Endothelial cell (in vitro differentiated cells): ENCODE measurements at regions not wholly inside any gene's neighbourhood (a gene's known extent, or its start where the extent isn't known, plus 50 kb on each side); places are given as distances from the start of the nearest gene placed in this dataset.

Experiments
- DNase-seq: peaks from one replicate; pipeline ENCODE4 v3.0.0; 2021; ENCODE audit warnings: low spot score
- H3K27ac Mint-ChIP-seq: one replicate; pipeline ENCODE4 v1.8.0; 2021; ENCODE audit warnings: mixed read lengths, inconsistent platforms; ENCODE audit not compliant: unreplicated experiment
- H3K27me3 Mint-ChIP-seq: one replicate; pipeline ENCODE4 v1.8.0; 2021; ENCODE audit warnings: mild to moderate bottlenecking, moderate library complexity, mixed read lengths, inconsistent platforms; ENCODE audit not compliant: unreplicated experiment
- H3K36me3 Mint-ChIP-seq: one replicate; pipeline ENCODE4 v1.8.0; 2021; ENCODE audit warnings: mild to moderate bottlenecking, low read depth, mixed read lengths, inconsistent platforms; ENCODE audit not compliant: unreplicated experiment
- H3K4me1 Mint-ChIP-seq: one replicate; pipeline ENCODE4 v1.8.0; 2021; ENCODE audit warnings: mild to moderate bottlenecking, mixed read lengths, inconsistent platforms; ENCODE audit not compliant: unreplicated experiment
- H3K4me3 Mint-ChIP-seq: one replicate; pipeline ENCODE4 v1.8.0; 2021; ENCODE audit warnings: mild to moderate bottlenecking, mixed read lengths, inconsistent platforms; ENCODE audit not compliant: unreplicated experiment
- H3K9me3 Mint-ChIP-seq: one replicate; pipeline ENCODE4 v1.8.0; 2021; ENCODE audit warnings: mixed read lengths, inconsistent platforms; ENCODE audit not compliant: unreplicated experiment
- TF ChIP-seq, protein P1 (sequence below): fragments of 200-600 bp; sonication (generic); IDR thresholded peaks from one replicate; pipeline ENCODE4 v1.5.0; 2021; ENCODE audit warnings: antibody characterized with exemption; ENCODE audit not compliant: unreplicated experiment

GRCh38 chr13:80751854-80752253 is 410.9 kb upstream of the SPRY2 start:
- Mint-ChIP-seq H3K9me3 (no peaks in the 10 kb centered on the region), H3K4me3 (no peak overlapping the region), H3K36me3 (no peaks in the 10 kb centered on the region), H3K4me1 (peaks cover 12% of the 10 kb centered on the region), H3K27ac (peak overlapping the region; percentile 4), H3K27me3 (no peaks in the 10 kb centered on the region)
- DNase-seq = no peak
- TF ChIP-seq, protein P1, sequence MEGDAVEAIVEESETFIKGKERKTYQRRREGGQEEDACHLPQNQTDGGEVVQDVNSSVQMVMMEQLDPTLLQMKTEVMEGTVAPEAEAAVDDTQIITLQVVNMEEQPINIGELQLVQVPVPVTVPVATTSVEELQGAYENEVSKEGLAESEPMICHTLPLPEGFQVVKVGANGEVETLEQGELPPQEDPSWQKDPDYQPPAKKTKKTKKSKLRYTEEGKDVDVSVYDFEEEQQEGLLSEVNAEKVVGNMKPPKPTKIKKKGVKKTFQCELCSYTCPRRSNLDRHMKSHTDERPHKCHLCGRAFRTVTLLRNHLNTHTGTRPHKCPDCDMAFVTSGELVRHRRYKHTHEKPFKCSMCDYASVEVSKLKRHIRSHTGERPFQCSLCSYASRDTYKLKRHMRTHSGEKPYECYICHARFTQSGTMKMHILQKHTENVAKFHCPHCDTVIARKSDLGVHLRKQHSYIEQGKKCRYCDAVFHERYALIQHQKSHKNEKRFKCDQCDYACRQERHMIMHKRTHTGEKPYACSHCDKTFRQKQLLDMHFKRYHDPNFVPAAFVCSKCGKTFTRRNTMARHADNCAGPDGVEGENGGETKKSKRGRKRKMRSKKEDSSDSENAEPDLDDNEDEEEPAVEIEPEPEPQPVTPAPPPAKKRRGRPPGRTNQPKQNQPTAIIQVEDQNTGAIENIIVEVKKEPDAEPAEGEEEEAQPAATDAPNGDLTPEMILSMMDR = no peak

DNA sequence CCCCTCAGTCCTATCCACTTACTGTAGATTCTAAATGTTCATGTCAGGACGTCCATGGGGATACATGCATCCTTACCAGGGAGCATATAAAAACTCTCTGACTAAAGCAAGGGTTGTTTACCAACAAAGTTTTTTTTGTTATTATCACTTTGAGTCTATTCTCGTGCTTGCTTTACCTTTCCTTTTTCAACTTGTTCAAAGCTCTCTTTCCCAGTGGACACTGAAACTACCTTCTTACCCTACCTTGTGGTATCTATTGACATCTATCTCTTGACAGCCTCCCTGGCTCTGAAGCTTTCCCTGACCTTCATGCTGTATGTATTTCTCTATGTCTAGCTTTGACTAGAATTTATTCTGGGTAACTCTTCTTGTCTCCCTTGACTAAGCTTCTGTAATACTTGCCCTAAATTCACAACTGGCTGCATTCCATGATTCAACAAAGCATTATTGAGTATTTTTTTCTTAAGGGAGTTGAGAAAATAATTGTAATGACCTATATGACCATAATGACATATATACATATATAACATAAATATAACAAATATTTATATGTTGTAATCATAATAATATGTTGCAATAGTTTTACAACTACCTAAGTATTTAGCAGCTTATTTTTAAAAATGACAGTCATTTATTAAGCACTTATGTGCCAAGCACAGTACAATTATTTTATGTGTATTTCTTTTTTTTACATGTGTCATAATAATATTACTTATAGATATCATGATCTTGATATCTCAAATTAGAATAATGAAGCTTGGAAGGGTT is 403.4 kb upstream of the SPRY2 start:
- TF ChIP-seq, protein P1 = no peak
- Mint-ChIP-seq H3K4me1 (no peaks in the 10 kb centered on the region), H3K36me3 (no peaks in the 10 kb centered on the region), H3K27ac (no peak overlapping the region), H3K4me3 (no peak overlapping the region), H3K9me3 (no peaks in the 10 kb centered on the region), H3K27me3 (no peaks in the 10 kb centered on the region)
- no peak for DNase-seq

DNA sequence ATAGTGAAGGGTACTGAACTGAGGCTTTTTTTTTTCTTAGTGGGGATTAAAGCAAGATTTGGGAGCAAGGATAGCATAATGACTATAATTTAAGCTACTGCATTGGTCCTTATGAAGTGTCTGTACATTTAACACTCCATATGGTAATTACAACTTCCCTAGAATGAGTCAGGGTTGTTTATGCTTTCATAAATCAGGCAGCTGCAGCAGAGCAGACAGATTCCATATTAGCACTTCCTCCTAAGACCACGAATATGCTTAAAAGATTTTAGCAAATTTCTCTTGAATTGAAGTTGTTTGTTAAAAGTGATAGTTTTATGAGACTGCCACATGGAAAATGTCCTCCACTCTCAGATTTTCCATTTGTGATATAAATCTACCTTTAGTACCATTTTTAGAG is 401.1 kb upstream of the SPRY2 start:
- Mint-ChIP-seq H3K27ac (no peak overlapping the region), H3K36me3 (no peaks in the 10 kb centered on the region), H3K4me1 (no peaks in the 10 kb centered on the region), H3K27me3 (no peaks in the 10 kb centered on the region), H3K9me3 (no peaks in the 10 kb centered on the region), H3K4me3 (no peak overlapping the region)
- no peak for DNase-seq
- TF ChIP-seq, protein P1 = no peak

- Mint-ChIP-seq H3K9me3 (no peaks in the 10 kb centered on the region), H3K27me3 (no peaks in the 10 kb centered on the region), H3K4me3 (no peak overlapping the region), H3K36me3 (no peaks in the 10 kb centered on the region), H3K27ac (no peak overlapping the region), H3K4me1 (no peaks in the 10 kb centered on the region)
- no peak for DNase-seq
- TF ChIP-seq, protein P1 = no peak
Measured at GRCh38 chr13:80740071-80740470, 399.1 kb upstream of the SPRY2 start.

DNA sequence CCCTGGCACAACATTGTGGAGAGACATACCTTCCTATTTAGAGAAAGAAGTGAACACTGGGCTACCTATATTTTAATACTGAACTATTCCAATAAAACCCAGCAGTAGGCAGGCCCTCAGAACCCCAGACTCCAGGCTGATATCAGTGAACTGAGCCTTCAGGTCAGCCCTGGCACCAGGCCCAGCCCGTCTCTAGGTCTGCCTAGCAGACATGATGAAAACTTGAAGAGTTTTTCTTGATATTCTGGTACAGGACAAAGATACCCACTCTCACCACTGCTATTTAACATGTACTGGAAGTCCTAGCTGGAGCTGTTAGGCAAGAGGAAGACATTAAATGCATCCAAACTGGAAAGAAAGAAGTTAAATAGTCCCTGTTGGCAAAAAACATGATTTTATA is 396.6 kb upstream of the SPRY2 start:
- H3K9me3 Mint-ChIP-seq = no peaks in the 10 kb centered on the region
- H3K4me1 Mint-ChIP-seq = no peaks in the 10 kb centered on the region
- H3K4me3 Mint-ChIP-seq = no peak overlapping the region
- no peak overlapping the region for H3K27ac Mint-ChIP-seq
- no peaks in the 10 kb centered on the region for H3K36me3 Mint-ChIP-seq
- no peaks in the 10 kb centered on the region for H3K27me3 Mint-ChIP-seq
- DNase-seq = no peak
- TF ChIP-seq, protein P1 = no peak
